ENCODE measurements at regions not wholly inside any gene's neighbourhood (a gene's known extent, or its start where the extent isn't known, plus 50 kb on each side); places are given as distances from the start of the nearest gene placed in this dataset.

DNA sequence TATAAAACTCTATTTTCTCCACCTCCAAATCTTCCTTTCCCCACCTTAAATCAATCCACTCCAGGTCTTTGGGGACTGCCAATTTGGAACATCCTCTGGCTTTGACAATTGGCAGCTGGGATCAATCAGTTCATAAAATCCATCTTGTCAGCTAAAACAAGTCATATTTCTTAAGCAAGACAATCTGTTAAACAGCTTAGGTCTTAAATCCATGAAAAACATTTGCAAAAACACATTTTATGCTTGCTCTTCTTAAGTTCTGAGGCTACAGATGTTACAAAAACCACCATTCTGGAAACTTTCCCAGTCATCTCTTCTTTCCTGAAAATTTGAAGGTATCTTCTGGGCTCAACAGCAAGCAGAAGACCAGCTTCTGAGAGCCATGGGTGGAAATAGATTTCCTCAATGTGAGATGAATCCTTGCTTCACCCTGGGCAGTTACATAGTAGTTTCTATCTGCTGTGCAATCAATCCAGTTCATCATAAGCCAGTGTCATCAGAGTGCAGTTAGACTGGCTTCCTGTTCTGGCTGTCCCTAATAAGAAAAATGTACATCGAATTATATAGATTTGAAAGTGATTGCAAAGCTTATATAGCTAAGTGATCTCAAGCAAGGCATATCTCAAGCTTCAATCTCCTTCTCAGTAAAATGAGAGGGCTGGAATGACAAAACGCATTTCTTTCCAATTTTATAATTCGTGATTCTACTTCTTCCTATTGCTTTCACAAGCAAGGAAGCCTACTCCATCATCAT is 402.7 kb upstream of the INTU start:
- H3K27ac ChIP-seq: no peak overlapping the region
- no peak for TF ChIP-seq EP300 (IDR thresholded peaks at IDR 0.05)
- DNase-seq (no peak), ATAC-seq (ENCODE audit: low FRiP score in 2 of 2) (no peak)
- no peaks in the 10 kb centered on the region for H3K36me3 ChIP-seq
- 70 to 77% methylated on average over 3 of the region's 3 CpGs for WGBS, 2 donors
- no peaks in the 10 kb centered on the region for H3K4me1 ChIP-seq
- no peaks in the 10 kb centered on the region for H3K9me3 ChIP-seq
- no peaks in the 10 kb centered on the region for H3K27me3 ChIP-seq
- no peak overlapping the region for H3K4me3 ChIP-seq

DNA sequence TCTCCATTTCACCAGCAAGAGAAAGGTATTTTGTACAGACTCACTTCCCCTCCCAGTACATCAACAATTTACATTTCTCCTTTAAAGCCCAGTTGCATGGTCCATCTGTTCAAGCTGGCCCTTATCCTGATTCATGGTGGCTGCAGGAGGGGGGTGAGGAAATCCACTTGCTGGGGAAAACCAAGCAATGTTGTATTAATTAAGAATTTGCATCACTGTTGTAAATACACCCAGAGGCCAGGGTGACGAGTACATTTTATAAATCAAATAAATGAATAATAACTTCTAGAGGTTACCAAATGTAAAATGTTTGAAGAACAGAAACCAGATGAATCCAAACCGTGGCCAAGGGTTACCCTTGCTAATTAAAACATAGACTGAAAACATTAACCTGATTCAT is 395.9 kb upstream of the INTU start:
- Histone ChIP-seq H3K4me3 (no peak overlapping the region), H3K36me3 (no peaks in the 10 kb centered on the region), H3K27ac (no peak overlapping the region), H3K9me3 (no peaks in the 10 kb centered on the region), H3K4me1 (no peaks in the 10 kb centered on the region), H3K27me3 (no peaks in the 10 kb centered on the region)
- 71 to 75% methylated on average over 2 of the region's 2 CpGs for whole genome bisulfite sequencing, 2 donors
- no peak for DNase-seq
- TF ChIP-seq POLR2A (IDR thresholded peaks at IDR 0.05): no peak
- no peak for ATAC-seq (ENCODE audit: low FRiP score in 2 of 2)

GRCh38 chr4:127237581-127237980 is 395.2 kb upstream of the INTU start:
- H3K9me3 ChIP-seq: no peaks in the 10 kb centered on the region
- DNase-seq (no peak), ATAC-seq (ENCODE audit: low FRiP score in 2 of 2) (no peak)
- no peaks in the 10 kb centered on the region for H3K27me3 ChIP-seq
- no peak overlapping the region for H3K27ac ChIP-seq
- H3K36me3 ChIP-seq: no peaks in the 10 kb centered on the region
- TF ChIP-seq CTCF (IDR thresholded peaks at IDR 0.05) (no peak), POLR2A (IDR thresholded peaks at IDR 0.05) (no peak), POLR2AphosphoS5 (IDR thresholded peaks at IDR 0.05) (no peak), EP300 (IDR thresholded peaks at IDR 0.05) (no peak)
- WGBS, 2 donors: 66 to 75% methylated on average over 1 of the region's 1 CpG
- no peaks in the 10 kb centered on the region for H3K4me1 ChIP-seq
- H3K4me3 ChIP-seq: no peak overlapping the region

GRCh38 chr4:127238956-127239475 is 393.7 kb upstream of the INTU start:
- Histone ChIP-seq H3K27ac (no peak overlapping the region), H3K4me1 (no peaks in the 10 kb centered on the region), H3K36me3 (no peaks in the 10 kb centered on the region), H3K9me3 (no peaks in the 10 kb centered on the region), H3K4me3 (no peak overlapping the region), H3K27me3 (no peaks in the 10 kb centered on the region)
- no peak for DNase-seq
- TF ChIP-seq POLR2AphosphoS5 (IDR thresholded peaks at IDR 0.05) (no peak), CTCF (IDR thresholded peaks at IDR 0.05) (no peak), POLR2A (IDR thresholded peaks at IDR 0.05) (no peak), EP300 (IDR thresholded peaks at IDR 0.05) (no peak)
- WGBS, 2 donors: 71% methylated on average over 5 of the region's 5 CpGs
- ATAC-seq (ENCODE audit: low FRiP score in 2 of 2): no peak

DNA sequence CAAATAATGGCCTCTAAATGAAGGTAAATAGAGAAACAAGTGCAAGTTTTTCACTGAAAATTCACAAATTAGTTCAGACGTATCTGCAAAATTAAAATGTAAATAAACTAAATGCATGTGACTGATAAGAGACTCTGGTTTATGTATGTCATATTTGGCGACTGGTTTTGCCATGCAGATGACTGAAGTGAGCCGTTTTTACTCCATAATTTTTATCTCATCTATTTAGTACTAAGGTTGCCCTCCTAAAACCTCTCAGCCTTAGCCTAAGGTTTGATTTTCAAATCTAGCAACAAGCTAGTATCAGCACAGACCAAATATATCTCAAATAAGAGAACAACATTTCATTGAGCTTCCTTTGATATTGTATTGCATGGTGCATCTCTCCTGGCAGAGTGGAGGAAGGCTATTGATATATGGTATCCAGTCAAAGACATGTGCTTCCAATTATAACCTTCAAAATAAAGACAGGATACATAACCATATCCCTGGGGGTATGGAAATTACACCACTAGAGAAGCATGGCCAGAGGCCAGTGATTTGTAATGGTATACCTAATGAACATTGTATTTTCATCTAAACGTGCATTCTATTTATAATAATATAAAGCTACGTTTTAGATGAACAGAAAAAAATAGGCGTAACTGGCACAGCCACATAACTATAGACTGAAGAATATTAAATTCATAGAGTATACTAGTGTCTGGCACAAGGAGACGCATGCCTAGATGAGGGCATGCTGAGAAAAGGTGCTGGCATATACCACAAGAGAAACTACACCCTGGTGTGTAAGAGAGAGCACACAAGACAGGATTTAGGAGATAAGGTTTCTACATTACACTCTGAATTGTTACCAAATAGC is 392.6 kb upstream of the INTU start:
- no peaks in the 10 kb centered on the region for H3K36me3 ChIP-seq
- H3K4me1 ChIP-seq: no peaks in the 10 kb centered on the region
- no peak for TF ChIP-seq POLR2AphosphoS5 (IDR thresholded peaks at IDR 0.05)
- no peak for TF ChIP-seq EP300 (IDR thresholded peaks at IDR 0.05)
- TF ChIP-seq CTCF (IDR thresholded peaks at IDR 0.05): no peak
- no peak for TF ChIP-seq POLR2A (IDR thresholded peaks at IDR 0.05)
- no peak overlapping the region for H3K4me3 ChIP-seq
- no peak overlapping the region for H3K27ac ChIP-seq
- 80 to 86% methylated on average over 7 of the region's 7 CpGs for WGBS, 2 donors
- ATAC-seq (ENCODE audit: low FRiP score in 2 of 2) (no peak), DNase-seq (no peak)
- no peaks in the 10 kb centered on the region for H3K9me3 ChIP-seq
- H3K27me3 ChIP-seq: no peaks in the 10 kb centered on the region
